Gastroesophageal sphincter (tissue), 3 donors: ENCODE measurements at regions not wholly inside any gene's neighbourhood (a gene's known extent, or its start where the extent isn't known, plus 50 kb on each side); places are given as distances from the start of the nearest gene placed in this dataset.

Experiments used
- EP300 ChIP-seq: sonication (generic); formaldehyde crosslinking; IDR thresholded peaks from one replicate; pipeline ENCODE4 v1.6.1; 2017; ENCODE audit warnings: antibody characterized with exemption, mild to moderate bottlenecking
- POLR2AphosphoS5 ChIP-seq: sonication (generic); formaldehyde crosslinking; IDR thresholded peaks from one replicate; pipeline ENCODE4 v1.6.1; 2017; ENCODE audit warnings: antibody characterized with exemption
- TF ChIP-seq, protein P1 (sequence below), 4 experiments: fragments of 200-600 bp in 2 of 4; fragments of 450-650 bp in 2 of 4; sonication (generic) in 1 of 4; IDR thresholded peaks; one replicate each; pipeline ENCODE4 v1.5.1; 2017 to 2019; ENCODE audit warnings: antibody characterized with exemption in 4 of 4, mild to moderate bottlenecking in 2 of 4, moderate library complexity in 2 of 4

DNA sequence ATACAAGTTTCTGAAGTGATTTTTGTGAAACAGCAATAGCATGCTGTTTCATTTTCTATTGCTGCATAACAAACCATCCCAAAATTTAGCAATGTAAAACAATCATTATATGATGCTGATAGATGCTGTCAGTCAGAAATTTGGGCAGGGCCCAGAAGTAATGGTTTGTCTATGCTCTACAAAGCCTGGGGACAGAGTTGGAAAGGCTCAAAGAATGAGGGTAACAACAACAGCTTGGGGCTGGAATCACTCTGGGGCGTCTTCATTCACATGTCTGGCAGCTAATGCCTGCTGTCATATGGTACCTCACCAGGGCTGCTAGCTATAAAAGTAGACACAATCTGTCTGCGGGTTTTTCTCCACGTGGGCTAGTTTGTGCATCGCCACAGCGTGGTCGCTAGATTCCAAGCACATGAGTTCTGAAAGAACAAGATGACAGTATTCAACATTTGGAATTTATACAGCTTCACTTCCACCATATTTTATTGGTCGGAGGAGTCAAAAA lies 176.5 kb downstream of the BMP4 start:
- TF ChIP-seq, protein P1, sequence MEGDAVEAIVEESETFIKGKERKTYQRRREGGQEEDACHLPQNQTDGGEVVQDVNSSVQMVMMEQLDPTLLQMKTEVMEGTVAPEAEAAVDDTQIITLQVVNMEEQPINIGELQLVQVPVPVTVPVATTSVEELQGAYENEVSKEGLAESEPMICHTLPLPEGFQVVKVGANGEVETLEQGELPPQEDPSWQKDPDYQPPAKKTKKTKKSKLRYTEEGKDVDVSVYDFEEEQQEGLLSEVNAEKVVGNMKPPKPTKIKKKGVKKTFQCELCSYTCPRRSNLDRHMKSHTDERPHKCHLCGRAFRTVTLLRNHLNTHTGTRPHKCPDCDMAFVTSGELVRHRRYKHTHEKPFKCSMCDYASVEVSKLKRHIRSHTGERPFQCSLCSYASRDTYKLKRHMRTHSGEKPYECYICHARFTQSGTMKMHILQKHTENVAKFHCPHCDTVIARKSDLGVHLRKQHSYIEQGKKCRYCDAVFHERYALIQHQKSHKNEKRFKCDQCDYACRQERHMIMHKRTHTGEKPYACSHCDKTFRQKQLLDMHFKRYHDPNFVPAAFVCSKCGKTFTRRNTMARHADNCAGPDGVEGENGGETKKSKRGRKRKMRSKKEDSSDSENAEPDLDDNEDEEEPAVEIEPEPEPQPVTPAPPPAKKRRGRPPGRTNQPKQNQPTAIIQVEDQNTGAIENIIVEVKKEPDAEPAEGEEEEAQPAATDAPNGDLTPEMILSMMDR (IDR thresholded peaks at IDR 0.05) = no peak
- TF ChIP-seq POLR2AphosphoS5 (no peak), EP300 (no peak)
